ENCODE measurements at regions not wholly inside any gene's neighbourhood (a gene's known extent, or its start where the extent isn't known, plus 50 kb on each side); places are given as distances from the start of the nearest gene placed in this dataset.

DNA sequence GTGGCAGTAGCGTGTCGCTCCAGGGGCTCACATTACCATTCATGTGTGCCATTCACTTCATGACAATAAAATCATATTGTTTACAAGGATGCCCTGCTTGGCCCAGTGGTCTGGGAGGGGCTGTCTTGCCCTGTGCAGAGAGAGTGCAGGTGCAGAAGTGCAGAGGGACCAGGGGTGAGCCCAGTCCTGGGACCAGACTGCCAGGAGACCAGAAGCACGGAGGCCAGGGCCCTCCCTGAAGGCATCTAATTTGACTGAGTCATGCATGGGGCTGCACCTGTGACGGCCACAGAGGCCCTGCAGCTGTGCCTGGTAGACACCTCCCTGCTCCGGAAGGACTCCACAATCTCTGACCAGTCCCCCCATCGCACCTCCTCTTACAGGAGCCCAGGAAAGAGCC is 164.4 kb upstream of the FOXD4L5 start:
- TF ChIP-seq, protein P1, sequence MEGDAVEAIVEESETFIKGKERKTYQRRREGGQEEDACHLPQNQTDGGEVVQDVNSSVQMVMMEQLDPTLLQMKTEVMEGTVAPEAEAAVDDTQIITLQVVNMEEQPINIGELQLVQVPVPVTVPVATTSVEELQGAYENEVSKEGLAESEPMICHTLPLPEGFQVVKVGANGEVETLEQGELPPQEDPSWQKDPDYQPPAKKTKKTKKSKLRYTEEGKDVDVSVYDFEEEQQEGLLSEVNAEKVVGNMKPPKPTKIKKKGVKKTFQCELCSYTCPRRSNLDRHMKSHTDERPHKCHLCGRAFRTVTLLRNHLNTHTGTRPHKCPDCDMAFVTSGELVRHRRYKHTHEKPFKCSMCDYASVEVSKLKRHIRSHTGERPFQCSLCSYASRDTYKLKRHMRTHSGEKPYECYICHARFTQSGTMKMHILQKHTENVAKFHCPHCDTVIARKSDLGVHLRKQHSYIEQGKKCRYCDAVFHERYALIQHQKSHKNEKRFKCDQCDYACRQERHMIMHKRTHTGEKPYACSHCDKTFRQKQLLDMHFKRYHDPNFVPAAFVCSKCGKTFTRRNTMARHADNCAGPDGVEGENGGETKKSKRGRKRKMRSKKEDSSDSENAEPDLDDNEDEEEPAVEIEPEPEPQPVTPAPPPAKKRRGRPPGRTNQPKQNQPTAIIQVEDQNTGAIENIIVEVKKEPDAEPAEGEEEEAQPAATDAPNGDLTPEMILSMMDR (conservative IDR thresholded peaks at IDR 0.05; ENCODE audit: low read depth in 2 of 2): no peak
- TF ChIP-seq EZH2 (IDR thresholded peaks at IDR 0.05; ENCODE audit: low read depth, unreplicated experiment): no peak

Data from GM23338 (cell line).